Mesenchymal stem cell (in vitro differentiated cells and primary cell): ENCODE measurements at regions not wholly inside any gene's neighbourhood (a gene's known extent, or its start where the extent isn't known, plus 50 kb on each side); places are given as distances from the start of the nearest gene placed in this dataset.

Experiments used
- DNase-seq: peaks from one replicate; pipeline ENCODE4 v3.0.0-alpha.2; 2013
- H2AFZ ChIP-seq: one replicate; pipeline ENCODE4 v1.6.1; 2013; ENCODE audit warnings: low read depth, mild to moderate bottlenecking, control low read depth, inconsistent platforms, low read length, moderate library complexity
- H2AK5ac ChIP-seq: 2 replicates; pipeline ENCODE4 v1.6.1; 2013; ENCODE audit warnings: low read length, moderate library complexity, mild to moderate bottlenecking, inconsistent platforms; ENCODE audit not compliant: severe bottlenecking
- H2BK120ac ChIP-seq: one replicate; pipeline ENCODE4 v1.6.1; 2013; ENCODE audit warnings: low read depth, mild to moderate bottlenecking, inconsistent platforms, low read length, moderate library complexity
- H2BK12ac ChIP-seq, 2 experiments: one replicate each; pipeline ENCODE4 v1.6.1; 2013; ENCODE audit warnings: inconsistent platforms in 2 of 2, low read length in 2 of 2, mild to moderate bottlenecking in 2 of 2, moderate library complexity in 2 of 2, control low read depth in 1 of 2
- H2BK15ac ChIP-seq: one replicate; pipeline ENCODE4 v1.6.1; 2013; ENCODE audit warnings: mild to moderate bottlenecking, low read depth, inconsistent platforms; ENCODE audit not compliant: poor library complexity, severe bottlenecking
- H2BK5ac ChIP-seq: 2 replicates; pipeline ENCODE4 v1.6.1; 2013; ENCODE audit warnings: low read depth, mild to moderate bottlenecking, low read length, control low read depth, inconsistent platforms; ENCODE audit not compliant: poor library complexity, severe bottlenecking
- H3K14ac ChIP-seq, 2 experiments: one replicate each; pipeline ENCODE4 v1.6.1; 2013; ENCODE audit warnings: inconsistent platforms in 2 of 2, low read length in 2 of 2, control low read depth in 1 of 2, mild to moderate bottlenecking in 1 of 2, moderate library complexity in 1 of 2
- H3K18ac ChIP-seq, 2 experiments: one replicate each; pipeline ENCODE4 v1.6.1; 2013; ENCODE audit warnings: inconsistent platforms in 2 of 2, low read length in 2 of 2, control low read depth in 1 of 2, low read depth in 1 of 2, mild to moderate bottlenecking in 1 of 2
- H3K23ac ChIP-seq, 2 experiments: one replicate each; pipeline ENCODE4 v1.6.1; 2013; ENCODE audit warnings: inconsistent platforms in 2 of 2, low read length in 2 of 2, mild to moderate bottlenecking in 2 of 2, moderate library complexity in 2 of 2, control low read depth in 1 of 2
- H3K27ac ChIP-seq: 2 replicates; pipeline ENCODE4 v1.5.1; 2013; ENCODE audit warnings: mild to moderate bottlenecking, moderate library complexity, low read length, control low read depth, inconsistent platforms; ENCODE audit not compliant: poor library complexity, severe bottlenecking
- H3K27me3 ChIP-seq, 2 experiments: 2 replicates each; pipeline versions ENCODE4 v1.6.1 to v1.7.0; 2013; ENCODE audit warnings: low read length in 2 of 2, mild to moderate bottlenecking in 2 of 2, moderate library complexity in 2 of 2, control low read depth in 1 of 2, inconsistent platforms in 1 of 2; ENCODE audit not compliant: control insufficient read depth in 1 of 2, insufficient read depth in 1 of 2
- H3K36me3 ChIP-seq, 2 experiments: 2 replicates each; pipeline versions ENCODE4 v1.6.1 to v1.7.0; 2013; ENCODE audit warnings: low read length in 2 of 2, control low read depth in 1 of 2, inconsistent platforms in 1 of 2, low read depth in 1 of 2, mild to moderate bottlenecking in 1 of 2; ENCODE audit not compliant: insufficient read depth in 2 of 2, control insufficient read depth in 1 of 2
- H3K4ac ChIP-seq, 2 experiments: one replicate each; pipeline ENCODE4 v1.6.1; 2013; ENCODE audit warnings: inconsistent platforms in 2 of 2, low read length in 2 of 2, mild to moderate bottlenecking in 2 of 2, moderate library complexity in 2 of 2, control low read depth in 1 of 2, low read depth in 1 of 2
- H3K4me1 ChIP-seq: 2 replicates; pipeline ENCODE4 v1.6.1; 2013; ENCODE audit warnings: low read depth, low read length, control low read depth; ENCODE audit not compliant: control insufficient read depth, insufficient read depth
- H3K4me2 ChIP-seq: 2 replicates; pipeline ENCODE4 v1.6.1; 2013; ENCODE audit warnings: low read length, mild to moderate bottlenecking, inconsistent platforms; ENCODE audit not compliant: poor library complexity, severe bottlenecking
- H3K4me3 ChIP-seq, 2 experiments: 2 replicates each; pipeline versions ENCODE4 v1.5.1 to v1.7.0; 2013; ENCODE audit warnings: low read length in 2 of 2, mild to moderate bottlenecking in 2 of 2, control low read depth in 1 of 2, low read depth in 1 of 2; ENCODE audit not compliant: insufficient read depth in 1 of 2
- H3K79me1 ChIP-seq: replicated peaks from 2 replicates; pipeline ENCODE4 v1.6.1; 2013; ENCODE audit warnings: mild to moderate bottlenecking, control low read depth, low read length, inconsistent platforms; ENCODE audit not compliant: poor library complexity, severe bottlenecking
- H3K9ac ChIP-seq: 2 replicates; pipeline ENCODE4 v1.7.0; 2013; ENCODE audit warnings: mild to moderate bottlenecking, low read length, moderate library complexity
- H3K9me3 ChIP-seq: 2 replicates; pipeline ENCODE4 v1.7.0; 2013; ENCODE audit warnings: mild to moderate bottlenecking, low read length; ENCODE audit not compliant: control insufficient read depth
- H4K8ac ChIP-seq: one replicate; pipeline ENCODE4 v1.6.1; 2013; ENCODE audit warnings: inconsistent platforms, mild to moderate bottlenecking, low read length, moderate library complexity
- H4K91ac ChIP-seq: one replicate; pipeline ENCODE4 v1.6.1; 2013; ENCODE audit warnings: mild to moderate bottlenecking, low read length, inconsistent platforms
- WGBS: methylation state at CpG from one replicate; pipeline ENCODE4 v1.1.7; 2013; ENCODE audit warnings: mixed read lengths; 5-methylcytosine and 5-hydroxymethylcytosine counted together

GRCh38 chr1:110731529-110731928 lies 56.8 kb upstream of the KCNA3 start:
- Histone ChIP-seq H3K4ac (no peak overlapping the region), H4K91ac (no peak overlapping the region), H3K4me1 (no peaks in the 10 kb centered on the region), H3K14ac (no peak overlapping the region), H3K23ac (no peak overlapping the region), H4K8ac (no peak overlapping the region), H2BK12ac (no peak overlapping the region), H3K36me3 (no peaks in the 10 kb centered on the region), H3K27me3 (peaks cover 0 to 59% of the 10 kb centered on the region in 2 experiments), H3K79me1 (no peaks in the 10 kb centered on the region), H2BK120ac (no peak overlapping the region), H2BK15ac (no peak overlapping the region), H3K4me3 (no peak overlapping the region), H3K27ac (no peak overlapping the region), H2AK5ac (no peak overlapping the region), H2BK5ac (no peak overlapping the region), H3K9me3 (no peaks in the 10 kb centered on the region), H3K9ac (no peak overlapping the region), H2AFZ (no peak overlapping the region), H3K4me2 (no peak overlapping the region), H3K18ac (no peak overlapping the region)
- DNase-seq: no peak
- WGBS: 80% methylated on average over 5 of the region's 5 CpGs

- Histone ChIP-seq H2BK12ac (no peak overlapping the region), H3K79me1 (no peaks in the 10 kb centered on the region), H3K9me3 (no peaks in the 10 kb centered on the region), H2BK120ac (no peak overlapping the region), H3K27me3 (peaks cover 0 to 47% of the 10 kb centered on the region in 2 experiments), H3K14ac (no peak overlapping the region), H3K36me3 (no peaks in the 10 kb centered on the region), H2BK15ac (no peak overlapping the region), H3K9ac (no peak overlapping the region), H2BK5ac (no peak overlapping the region), H3K4me2 (no peak overlapping the region), H2AFZ (no peak overlapping the region), H4K8ac (no peak overlapping the region), H3K4me1 (no peaks in the 10 kb centered on the region), H3K18ac (no peak overlapping the region), H3K4me3 (no peak overlapping the region), H4K91ac (no peak overlapping the region), H2AK5ac (no peak overlapping the region), H3K27ac (no peak overlapping the region), H3K23ac (no peak overlapping the region), H3K4ac (no peak overlapping the region)
- WGBS: 69% methylated on average over 4 of the region's 4 CpGs
- DNase-seq: no peak
These were observed 53.8 kb upstream of the KCNA3 start for GRCh38 chr1:110728388-110729001.

GRCh38 chr1:110727246-110727645 lies 52.5 kb upstream of the KCNA3 start:
- no peak overlapping the region for H2BK15ac ChIP-seq
- no peaks in the 10 kb centered on the region for H3K4me1 ChIP-seq
- no peak overlapping the region for H3K4me3 ChIP-seq
- H3K18ac ChIP-seq: no peak overlapping the region
- no peak overlapping the region for H2AFZ ChIP-seq
- H2BK5ac ChIP-seq: no peak overlapping the region
- no peak overlapping the region for H4K8ac ChIP-seq
- no peak overlapping the region for H3K9ac ChIP-seq
- no peak overlapping the region for H3K4ac ChIP-seq
- no peak overlapping the region for H3K23ac ChIP-seq
- 55% methylated on average over 2 of the region's 3 CpGs for WGBS
- no peaks in the 10 kb centered on the region for H3K9me3 ChIP-seq
- no peak for DNase-seq
- H3K27ac ChIP-seq: no peak overlapping the region
- H3K27me3 ChIP-seq: peaks cover 0 to 35% of the 10 kb centered on the region in 2 experiments
- H2AK5ac ChIP-seq: no peak overlapping the region
- H2BK120ac ChIP-seq: no peak overlapping the region
- H4K91ac ChIP-seq: no peak overlapping the region
- no peak overlapping the region for H2BK12ac ChIP-seq
- H3K79me1 ChIP-seq: no peaks in the 10 kb centered on the region
- no peak overlapping the region for H3K14ac ChIP-seq
- H3K36me3 ChIP-seq: no peaks in the 10 kb centered on the region
- no peak overlapping the region for H3K4me2 ChIP-seq

GRCh38 chr1:110726755-110727154 lies 52.0 kb upstream of the KCNA3 start:
- DNase-seq: no peak

More at GRCh38 chr1:110726755-110727154, 52.0 kb upstream of the KCNA3 start:
- H3K4me1 ChIP-seq: no peaks in the 10 kb centered on the region
- no peak overlapping the region for H3K4me2 ChIP-seq
- no peaks in the 10 kb centered on the region for H3K9me3 ChIP-seq
- no peak overlapping the region for H2BK5ac ChIP-seq
- H3K36me3 ChIP-seq: no peaks in the 10 kb centered on the region
- H3K14ac ChIP-seq: no peak overlapping the region
- H3K18ac ChIP-seq: no peak overlapping the region
- no peak overlapping the region for H2AK5ac ChIP-seq
- H3K23ac ChIP-seq: no peak overlapping the region
- H2AFZ ChIP-seq: no peak overlapping the region
- peaks cover 0 to 36% of the 10 kb centered on the region in 2 experiments for H3K27me3 ChIP-seq
- H3K4ac ChIP-seq: no peak overlapping the region
- H4K91ac ChIP-seq: no peak overlapping the region
- H3K79me1 ChIP-seq: no peaks in the 10 kb centered on the region
- no peak overlapping the region for H4K8ac ChIP-seq
- H2BK12ac ChIP-seq: no peak overlapping the region
- H3K27ac ChIP-seq: no peak overlapping the region
- H2BK15ac ChIP-seq: no peak overlapping the region
- no peak overlapping the region for H3K4me3 ChIP-seq
- no peak overlapping the region for H2BK120ac ChIP-seq
- no peak overlapping the region for H3K9ac ChIP-seq
